ENCODE measurements at regions not wholly inside any gene's neighbourhood (a gene's known extent, or its start where the extent isn't known, plus 50 kb on each side); places are given as distances from the start of the nearest gene placed in this dataset.

- DNase-seq: no peak
Observed at GRCh38 chr10:6919077-6919476, 339.0 kb upstream of the PRKCQ start.

- peak; percentile 12 for DNase-seq
Observed at GRCh38 chr10:6918305-6918704, 338.2 kb upstream of the PRKCQ start.

DNA sequence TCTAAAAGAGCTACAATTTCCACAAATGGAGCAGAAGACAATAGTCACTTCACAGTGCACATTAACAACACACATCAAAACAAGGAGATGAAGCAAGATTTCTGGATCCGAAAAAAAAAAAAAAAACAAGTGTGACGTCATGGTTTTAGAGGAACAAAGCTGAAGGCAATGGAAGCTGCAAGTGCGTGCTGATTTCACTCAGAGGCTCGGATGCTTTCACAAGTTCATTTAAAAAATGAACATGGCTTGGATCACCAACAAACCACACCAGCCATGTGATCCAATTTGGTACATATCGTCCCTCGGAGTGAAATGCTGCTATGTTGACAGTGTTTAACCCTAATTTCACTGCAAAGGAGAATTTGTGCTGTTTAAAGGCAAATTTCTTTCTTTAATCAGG is 337.0 kb upstream of the PRKCQ start:
- no peak for DNase-seq

DNA sequence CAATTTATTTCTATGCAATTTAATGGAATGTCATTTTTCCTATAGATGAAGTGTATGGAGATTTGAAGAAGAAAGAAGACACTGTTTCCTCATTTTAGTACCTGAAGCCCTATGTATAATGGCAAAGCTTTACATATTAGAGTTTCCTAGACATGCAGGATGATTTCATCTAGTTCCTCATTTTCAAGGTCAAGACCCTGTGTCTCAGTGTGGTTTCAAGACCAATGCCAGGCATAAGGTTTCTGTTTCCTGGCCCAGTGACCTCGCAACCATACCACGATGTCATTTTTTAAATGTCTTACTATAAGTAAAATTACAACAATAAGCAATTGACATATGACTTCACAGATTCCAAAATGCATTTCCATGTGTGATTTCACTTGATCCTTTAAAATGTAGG is 336.5 kb upstream of the PRKCQ start:
- no peak for DNase-seq

DNA sequence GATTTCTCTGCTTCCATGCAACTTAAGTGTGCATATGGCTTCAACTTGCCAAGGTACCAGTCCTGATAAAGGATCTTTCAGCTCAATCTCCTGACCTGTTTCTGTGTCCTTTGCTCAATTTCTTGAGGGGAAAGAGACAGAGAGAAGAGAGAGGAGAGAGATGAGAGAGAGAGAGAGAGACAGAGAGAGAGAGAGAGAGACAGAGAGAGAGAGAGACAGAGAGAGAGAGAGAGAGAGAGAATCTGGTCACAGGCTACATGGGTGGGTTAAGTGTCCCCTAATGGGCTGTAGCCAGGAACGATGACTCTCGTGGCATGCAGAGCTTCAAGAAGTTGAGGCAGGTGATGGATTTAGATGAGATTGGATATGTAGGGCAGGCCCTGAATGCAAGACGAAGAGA is 335.2 kb upstream of the PRKCQ start:
- no peak for DNase-seq

DNA sequence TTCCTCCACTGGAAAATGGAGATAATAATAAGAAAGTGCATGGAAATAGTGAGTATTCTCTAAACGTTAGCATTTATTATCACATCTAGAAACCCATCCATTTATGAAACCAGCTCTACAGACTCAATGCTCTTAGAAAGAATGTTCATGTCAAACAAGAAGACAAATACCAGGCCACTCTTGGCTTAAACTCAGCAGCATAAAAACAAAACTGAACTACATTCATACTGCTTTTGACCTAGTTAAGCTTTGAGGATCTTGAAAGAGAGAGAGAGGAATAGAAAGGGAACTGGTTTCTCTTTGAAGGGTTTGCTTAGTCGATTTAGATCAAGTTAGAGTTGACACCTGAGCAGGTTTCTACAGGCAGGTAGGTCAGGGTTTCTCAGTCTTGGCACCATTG is 332.9 kb upstream of the PRKCQ start:
- no peak for DNase-seq

- no peak for DNase-seq
Observed at GRCh38 chr10:6912424-6912823, 332.3 kb upstream of the PRKCQ start.

DNA sequence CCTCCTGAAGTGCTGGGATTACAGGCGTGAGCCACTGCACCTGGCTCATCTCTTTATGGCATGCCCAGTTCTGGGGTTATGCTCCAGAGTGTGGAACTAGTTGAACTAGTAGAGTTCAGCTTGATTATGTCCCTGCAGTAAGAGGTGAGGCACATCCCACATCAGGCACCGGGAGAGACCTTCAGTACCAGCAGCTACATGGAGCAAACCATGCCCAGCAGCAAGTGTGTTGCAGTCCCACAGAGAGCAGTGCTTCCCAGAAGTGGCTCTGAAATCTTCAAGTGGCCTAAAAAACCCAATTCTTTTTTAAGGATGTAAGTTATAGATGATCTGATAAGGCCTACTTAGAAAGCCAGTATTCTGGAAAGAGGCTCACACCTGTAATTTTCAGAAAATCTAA is 331.9 kb upstream of the PRKCQ start:
- no peak for DNase-seq

DNA sequence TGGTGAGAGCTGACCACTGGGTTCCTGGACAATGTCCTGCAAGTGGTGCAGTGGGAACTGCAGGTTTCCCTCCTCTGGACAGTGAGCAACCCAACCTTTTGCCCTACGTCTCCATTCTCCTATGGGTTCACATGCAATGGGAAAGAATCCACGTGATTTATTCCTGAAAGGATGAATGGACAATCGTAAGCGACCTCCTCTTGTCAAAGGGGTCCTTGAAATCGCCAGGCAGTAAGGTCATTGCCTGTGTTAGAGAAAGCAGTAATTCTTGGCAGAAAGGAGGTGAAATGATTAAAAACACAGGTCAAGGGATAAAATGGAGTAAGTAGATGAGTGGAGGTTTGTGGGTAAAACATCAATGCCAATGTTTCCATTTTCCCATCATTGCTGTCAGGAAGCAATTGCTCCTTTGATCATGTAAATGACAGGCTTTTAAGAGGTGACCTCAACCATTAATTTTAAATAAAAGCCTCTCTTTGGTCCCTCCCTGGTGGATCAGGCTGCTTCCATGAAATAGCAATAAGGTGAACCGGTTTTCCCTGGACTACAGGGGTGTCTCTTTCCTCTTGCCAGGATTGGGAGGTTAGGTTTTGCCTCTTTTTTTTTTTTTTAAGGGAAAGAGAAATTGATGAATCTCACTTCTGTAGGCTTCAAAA is 330.0 kb upstream of the PRKCQ start:
- no peak for DNase-seq

DNA sequence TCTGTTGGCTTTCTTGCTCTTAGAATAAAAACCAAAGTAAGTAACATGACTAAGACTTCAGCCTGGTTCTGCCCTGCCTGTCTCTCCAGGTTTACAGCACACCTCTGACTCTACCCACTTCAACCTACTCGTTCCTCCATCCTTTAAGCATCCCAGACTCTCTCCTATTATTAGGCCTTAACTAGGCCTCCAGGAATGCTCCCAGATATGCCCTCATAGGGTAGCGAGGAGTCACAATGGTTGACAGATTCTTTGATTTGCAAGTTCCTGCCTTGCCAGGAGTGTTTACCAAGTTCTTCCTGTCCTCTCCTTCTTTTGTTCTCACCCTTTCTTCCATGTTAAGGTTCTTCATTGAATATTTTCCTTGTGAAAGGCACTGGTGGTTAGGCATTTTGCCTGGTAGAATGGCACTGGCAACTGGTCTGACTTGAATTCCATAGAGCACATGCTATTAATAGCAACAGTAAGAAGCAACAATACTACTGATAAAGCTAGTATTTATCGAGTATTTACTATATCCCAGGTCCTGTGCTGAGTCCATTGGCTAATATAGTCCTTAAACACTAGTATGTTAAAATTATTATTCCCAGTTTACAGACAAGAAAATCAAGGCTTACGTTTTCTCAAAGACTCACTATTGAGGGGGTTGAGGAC is 327.9 kb upstream of the PRKCQ start:
- no peak for DNase-seq

GRCh38 chr10:6894405-6894804 is 314.3 kb upstream of the PRKCQ start:
- no peak for DNase-seq

GRCh38 chr10:6892864-6893263 is 312.8 kb upstream of the PRKCQ start:
- no peak for DNase-seq

GRCh38 chr10:6891924-6892323 is 311.8 kb upstream of the PRKCQ start:
- DNase-seq: no peak

GRCh38 chr10:6889718-6890117 is 309.6 kb upstream of the PRKCQ start:
- no peak for DNase-seq

DNA sequence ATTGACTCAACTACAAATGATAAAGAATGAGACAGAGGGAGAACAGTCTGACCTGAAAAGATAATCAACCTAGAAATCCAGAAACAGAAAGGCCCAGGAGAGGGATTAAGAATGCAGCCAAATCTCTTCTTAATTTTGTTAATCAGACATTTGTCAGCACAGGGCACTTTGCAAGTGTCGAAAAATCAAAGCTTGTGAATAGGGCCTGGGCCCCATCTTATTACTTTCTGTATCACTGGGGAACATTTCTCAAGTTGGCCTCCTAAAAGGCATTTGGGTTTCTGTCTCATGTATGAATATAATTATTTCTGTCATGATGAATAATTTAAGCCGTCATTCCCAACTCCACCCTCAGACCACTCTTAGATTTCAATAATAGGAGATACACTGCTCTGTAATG is 308.4 kb upstream of the PRKCQ start:
- no peak for DNase-seq

- DNase-seq: no peak
Observed at GRCh38 chr10:6885284-6885683, 305.2 kb upstream of the PRKCQ start.

- no peak for DNase-seq
Observed at GRCh38 chr10:6881987-6882386, 301.9 kb upstream of the PRKCQ start.

- no peak for DNase-seq
Observed at GRCh38 chr10:6877722-6878392, 297.8 kb upstream of the PRKCQ start.

GRCh38 chr10:6877336-6877721 is 297.3 kb upstream of the PRKCQ start:
- DNase-seq: no peak

GRCh38 chr10:6875269-6875865 is 295.3 kb upstream of the PRKCQ start:
- no peak for DNase-seq

DNA sequence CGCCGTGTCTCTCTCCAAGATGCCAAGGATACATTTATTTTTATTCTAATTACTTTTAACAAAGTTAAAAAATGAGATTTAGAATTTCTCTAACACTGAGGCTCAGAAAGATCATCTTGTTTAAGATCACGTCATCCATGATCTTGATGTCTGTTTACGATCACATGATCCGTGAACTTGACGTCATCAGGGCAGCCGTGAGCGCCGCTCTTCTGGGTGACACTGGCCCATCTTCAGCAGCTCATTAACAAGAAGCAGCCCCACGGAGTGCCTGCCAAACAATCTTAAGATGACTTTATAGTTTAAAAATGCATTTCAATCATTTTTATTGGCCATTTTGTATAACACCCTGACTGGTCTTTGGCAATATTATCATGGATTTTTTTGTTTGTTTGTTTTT is 291.1 kb upstream of the PRKCQ start:
- no peak for DNase-seq

DNA sequence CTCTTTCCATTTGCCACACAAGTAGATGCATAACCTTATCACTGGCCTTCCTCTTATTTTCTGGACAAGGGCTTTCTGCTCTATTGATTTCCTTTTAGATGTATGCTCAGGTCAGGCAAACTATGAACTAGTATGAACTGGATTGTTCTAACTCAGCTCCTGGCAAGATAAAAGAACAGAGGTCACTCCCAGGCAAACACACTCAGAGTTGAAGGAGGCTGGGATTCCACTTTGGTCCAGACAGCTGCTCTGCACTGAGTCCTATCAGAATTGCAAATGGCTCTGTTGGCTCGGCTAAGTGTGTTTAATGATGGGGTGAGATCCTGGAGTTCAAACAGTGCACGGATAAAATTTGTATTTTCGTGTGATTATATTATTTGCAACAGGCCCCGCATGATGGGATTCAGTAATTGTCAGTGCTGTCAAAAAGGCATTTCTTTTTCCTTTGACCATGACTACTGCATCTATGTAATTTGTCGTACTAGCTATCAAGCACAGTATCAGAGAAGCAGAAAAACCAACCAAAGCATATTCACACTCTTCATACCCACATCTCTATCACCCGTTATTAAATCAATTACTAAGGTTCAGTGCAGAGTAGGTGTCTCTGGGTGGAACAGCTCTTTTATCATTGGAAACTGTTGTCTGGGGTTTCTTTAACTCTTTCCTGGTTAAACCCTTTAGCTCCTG is 288.1 kb upstream of the PRKCQ start:
- DNase-seq: no peak

DNA sequence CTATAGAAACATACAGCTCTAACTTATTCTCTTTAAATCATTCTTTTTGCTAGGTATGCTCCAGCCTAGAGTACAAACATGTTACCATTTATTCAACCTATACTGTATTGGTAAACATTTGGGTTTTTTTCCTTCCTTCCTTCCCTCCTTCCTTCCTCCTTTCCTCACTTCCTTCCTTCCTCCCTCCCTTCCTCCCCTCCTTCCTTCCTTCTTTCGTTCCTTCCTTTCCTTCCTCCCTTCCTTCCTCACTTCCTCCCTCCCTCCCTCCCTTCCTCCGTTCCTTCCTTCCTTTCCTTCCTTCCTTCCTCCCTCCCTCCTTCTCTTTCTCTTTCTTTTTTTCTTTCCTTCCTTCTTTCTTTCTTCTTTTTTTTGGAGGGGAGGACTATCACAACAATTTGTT is 286.7 kb upstream of the PRKCQ start:
- DNase-seq: no peak

- DNase-seq: no peak
Observed at GRCh38 chr10:6864142-6864541, 284.1 kb upstream of the PRKCQ start.

Data from NCI-H526 treated with DMSO at 0.1 percent for 48 hours (cell line).